GM12878 (cell line): ENCODE measurements at regions not wholly inside any gene's neighbourhood (a gene's known extent, or its start where the extent isn't known, plus 50 kb on each side); places are given as distances from the start of the nearest gene placed in this dataset.

ENCODE experiments used
- BRCA1 ChIP-seq: IDR thresholded peaks from 2 replicates; pipeline ENCODE4 v1.6.1; 2011; ENCODE audit warnings: low read depth, low read length, improper control_type of control experiment
- CEBPZ ChIP-seq: fragments of 150-350 bp; IDR thresholded peaks from 2 replicates; pipeline ENCODE4 v1.6.1; 2016; ENCODE audit warnings: low read depth, low read length
- CHD2 ChIP-seq: IDR thresholded peaks from 2 replicates; pipeline ENCODE4 v1.6.1; 2011; ENCODE audit warnings: low read depth, low read length, improper control_type of control experiment, borderline replicate concordance
- CTCF ChIP-seq, 3 experiments: IDR thresholded peaks in 2 of 3; conservative IDR thresholded peaks in 1 of 3; 2 replicates each; pipeline ENCODE4 v1.5.1; 2011; ENCODE audit warnings: low read depth in 3 of 3, low read length in 3 of 3, mild to moderate bottlenecking in 3 of 3, control low read depth in 2 of 3, moderate library complexity in 2 of 3, inconsistent platforms in 1 of 3, mixed read lengths in 1 of 3; ENCODE audit not compliant: control insufficient read depth in 2 of 3, insufficient read depth in 1 of 3; ENCODE audit errors: extremely low read depth in 1 of 3
- E2F4 ChIP-seq: IDR thresholded peaks from 2 replicates; pipeline ENCODE4 v1.6.1; 2012; ENCODE audit warnings: low read depth, low read length, improper control_type of control experiment
- EGR1 ChIP-seq, 2 experiments: IDR thresholded peaks; 1 replicate in 1 of 2; 2 replicates in 1 of 2; pipeline ENCODE4 v1.6.1; 2011 to 2012; ENCODE audit warnings: low read depth in 2 of 2, low read length in 2 of 2, borderline replicate concordance in 1 of 2, mild to moderate bottlenecking in 1 of 2, moderate library complexity in 1 of 2
- MYC ChIP-seq: IDR thresholded peaks from 2 replicates; pipeline ENCODE4 v1.6.1; 2011; ENCODE audit warnings: mild to moderate bottlenecking, low read length, moderate library complexity, inconsistent platforms; ENCODE audit not compliant: insufficient read depth, insufficient replicate concordance, insufficient read length, severe bottlenecking
- RCOR1 ChIP-seq: conservative IDR thresholded peaks from 2 replicates; pipeline ENCODE4 v1.6.1; 2012; ENCODE audit warnings: low read depth, low read length, improper control_type of control experiment
- SIN3A ChIP-seq: IDR thresholded peaks from 2 replicates; pipeline ENCODE4 v1.6.1; 2012; ENCODE audit warnings: low read depth, low read length, improper control_type of control experiment
- SMC3 ChIP-seq: IDR thresholded peaks from 2 replicates; pipeline ENCODE4 v1.6.1; 2011; ENCODE audit warnings: low read length, improper control_type of control experiment, borderline replicate concordance
- SRF ChIP-seq, 2 experiments: IDR thresholded peaks; 2 replicates each; pipeline ENCODE4 v1.6.1; 2011; ENCODE audit warnings: low read depth in 2 of 2, low read length in 2 of 2, mild to moderate bottlenecking in 1 of 2, moderate library complexity in 1 of 2
- ZNF217 ChIP-seq: fragments of 450-650 bp; IDR thresholded peaks from 2 replicates; pipeline ENCODE4 v1.6.1; 2017; ENCODE audit warnings: antibody characterized with exemption, mild to moderate bottlenecking
- ZNF274 ChIP-seq: IDR thresholded peaks from one replicate; pipeline ENCODE4 v1.8.0; 2011; ENCODE audit not compliant: insufficient read length, insufficient read depth

- TF ChIP-seq EGR1 (IDR thresholded peaks at IDR 0.05; ENCODE audit: borderline replicate concordance in 1 of 2, low read depth in 2 of 2, low read length in 2 of 2) (no peak), CTCF (IDR thresholded peaks at IDR 0.05 in 2 of 3, conservative IDR thresholded peaks at IDR 0.05 in 1 of 3; ENCODE audit: control insufficient read depth in 2 of 3, extremely low read depth in 1 of 3, insufficient read depth in 1 of 3, low read depth in 3 of 3, low read length in 3 of 3) (no peak), ZNF217 (no peak), CEBPZ (no peak), RCOR1 (no peak), SRF (IDR thresholded peaks at IDR 0.05; ENCODE audit: low read depth in 2 of 2, low read length in 2 of 2) (no peak), SMC3 (no peak), ZNF274 (no peak), BRCA1 (no peak), E2F4 (no peak), SIN3A (no peak), MYC (no peak), CHD2 (no peak)
These were observed 134.8 kb upstream of the DIO3 start for GRCh38 chr14:101426466-101426865.
